H9 (cell line): ENCODE measurements at regions not wholly inside any gene's neighbourhood (a gene's known extent, or its start where the extent isn't known, plus 50 kb on each side); places are given as distances from the start of the nearest gene placed in this dataset.

Source experiments
- DNase-seq: peaks from one replicate; pipeline ENCODE4 v3.0.0-alpha.2; 2017
- H2AFZ ChIP-seq: one replicate; pipeline ENCODE4 v1.6.1; 2013; ENCODE audit warnings: mild to moderate bottlenecking, low read length, control low read depth, moderate library complexity
- H2AK5ac ChIP-seq: 2 replicates; pipeline ENCODE4 v1.6.1; 2013; ENCODE audit warnings: low read length, control low read depth, mixed read lengths; ENCODE audit not compliant: insufficient read length
- H2BK120ac ChIP-seq: one replicate; pipeline ENCODE4 v1.6.1; 2013; ENCODE audit warnings: low read depth, mild to moderate bottlenecking, low read length, control low read depth, inconsistent platforms; ENCODE audit not compliant: poor library complexity, severe bottlenecking
- H2BK12ac ChIP-seq: 2 replicates; pipeline ENCODE4 v1.6.1; 2013; ENCODE audit warnings: low read length, control low read depth, mixed read lengths, low read depth; ENCODE audit not compliant: insufficient read length
- H2BK15ac ChIP-seq: 2 replicates; pipeline ENCODE4 v1.6.1; 2013; ENCODE audit warnings: low read depth, low read length, control low read depth
- H2BK20ac ChIP-seq: one replicate; pipeline ENCODE4 v1.6.1; 2013; ENCODE audit warnings: low read depth, mild to moderate bottlenecking, low read length, control low read depth, inconsistent platforms; ENCODE audit not compliant: poor library complexity, severe bottlenecking
- H2BK5ac ChIP-seq: 2 replicates; pipeline ENCODE4 v1.6.1; 2013; ENCODE audit warnings: low read length, control low read depth, mixed read lengths; ENCODE audit not compliant: insufficient read length
- H3K14ac ChIP-seq: 2 replicates; pipeline ENCODE4 v1.6.1; 2013; ENCODE audit warnings: low read length, control low read depth; ENCODE audit not compliant: insufficient read depth
- H3K18ac ChIP-seq: 2 replicates; pipeline ENCODE4 v1.6.1; 2013; ENCODE audit warnings: low read depth, mild to moderate bottlenecking, mixed read lengths, low read length, control low read depth; ENCODE audit not compliant: insufficient read length
- H3K23ac ChIP-seq: 2 replicates; pipeline ENCODE4 v1.6.1; 2013; ENCODE audit warnings: low read length, control low read depth, mixed read lengths, low read depth; ENCODE audit not compliant: insufficient read length
- H3K23me2 ChIP-seq: 2 replicates; pipeline ENCODE4 v1.6.1; 2013; ENCODE audit warnings: low read depth, mild to moderate bottlenecking, mixed read lengths, low read length, control low read depth; ENCODE audit not compliant: insufficient read length, poor library complexity, severe bottlenecking
- H3K27ac ChIP-seq: 2 replicates; pipeline ENCODE4 v1.5.1; 2013; ENCODE audit warnings: low read length, control low read depth, mixed read lengths, low read depth; ENCODE audit not compliant: insufficient read length
- H3K27me3 ChIP-seq: 2 replicates; pipeline ENCODE4 v1.6.1; 2013; ENCODE audit warnings: low read length, control low read depth, inconsistent platforms; ENCODE audit not compliant: insufficient read depth
- H3K4ac ChIP-seq: 2 replicates; pipeline ENCODE4 v1.6.1; 2013; ENCODE audit warnings: low read depth, mild to moderate bottlenecking, control low read depth, inconsistent platforms, low read length, moderate library complexity
- H3K4me1 ChIP-seq: 2 replicates; pipeline ENCODE4 v1.6.1; 2013; ENCODE audit warnings: low read length, control low read depth, inconsistent platforms; ENCODE audit not compliant: insufficient read depth
- H3K4me2 ChIP-seq: 2 replicates; pipeline ENCODE4 v1.6.1; 2013; ENCODE audit warnings: low read length, control low read depth, mixed read lengths; ENCODE audit not compliant: insufficient read length, insufficient read depth
- H3K56ac ChIP-seq: 2 replicates; pipeline ENCODE4 v1.6.1; 2013; ENCODE audit warnings: low read depth, mild to moderate bottlenecking, mixed read lengths, low read length, control low read depth; ENCODE audit not compliant: insufficient read length
- H3K79me1 ChIP-seq: 2 replicates; pipeline ENCODE4 v1.6.1; 2013; ENCODE audit warnings: low read depth, mild to moderate bottlenecking, moderate library complexity, low read length, control low read depth, inconsistent platforms; ENCODE audit not compliant: insufficient read depth, poor library complexity, severe bottlenecking
- H3K79me2 ChIP-seq: 2 replicates; pipeline ENCODE4 v1.6.1; 2013; ENCODE audit warnings: low read length, control low read depth, inconsistent platforms; ENCODE audit not compliant: insufficient read depth
- H3K9ac ChIP-seq: 2 replicates; pipeline ENCODE4 v1.6.1; 2013; ENCODE audit warnings: low read length, control low read depth, mixed read lengths; ENCODE audit not compliant: insufficient read length; ENCODE audit errors: extremely low read depth
- H3K9me3 ChIP-seq: one replicate; pipeline ENCODE4 v1.6.1; 2013; ENCODE audit warnings: low read depth, low read length, inconsistent platforms; ENCODE audit not compliant: control insufficient read depth
- H3T11ph ChIP-seq: one replicate; pipeline ENCODE4 v1.6.1; 2013; ENCODE audit warnings: mild to moderate bottlenecking, low read length, control low read depth, inconsistent platforms
- H4K20me1 ChIP-seq: one replicate; pipeline ENCODE4 v1.6.1; 2013; ENCODE audit not compliant: control insufficient read depth, insufficient read length, insufficient read depth
- H4K5ac ChIP-seq: 2 replicates; pipeline ENCODE4 v1.6.1; 2013; ENCODE audit warnings: low read depth, mild to moderate bottlenecking, mixed read lengths, low read length, control low read depth; ENCODE audit not compliant: insufficient read length
- H4K8ac ChIP-seq: replicated peaks from 2 replicates; pipeline ENCODE4 v1.6.1; 2013; ENCODE audit warnings: low read length, control low read depth, mixed read lengths, low read depth; ENCODE audit not compliant: insufficient read length
- H4K91ac ChIP-seq: 2 replicates; pipeline ENCODE4 v1.6.1; 2013; ENCODE audit warnings: low read depth, mild to moderate bottlenecking, moderate library complexity, mixed read lengths, low read length, control low read depth; ENCODE audit not compliant: insufficient read length
- H3K27ac Mint-ChIP-seq, 3 experiments: 2 replicates in 2 of 3; 3 replicates in 1 of 3; pipeline ENCODE4 v1.8.0; 2020 to 2021; ENCODE audit warnings: mixed read lengths in 3 of 3, mild to moderate bottlenecking in 1 of 3, moderate library complexity in 1 of 3
- H3K27me3 Mint-ChIP-seq: 2 replicates; pipeline ENCODE4 v1.8.0; 2021; ENCODE audit warnings: low read depth, mild to moderate bottlenecking, moderate library complexity, mixed read lengths
- H3K36me3 Mint-ChIP-seq, 3 experiments: 2 replicates in 2 of 3; 3 replicates in 1 of 3; pipeline ENCODE4 v1.8.0; 2020 to 2021; ENCODE audit warnings: low read depth in 3 of 3, mixed read lengths in 3 of 3; ENCODE audit not compliant: insufficient read depth in 1 of 3
- H3K4me1 Mint-ChIP-seq, 2 experiments: 2 replicates each; pipeline ENCODE4 v1.8.0; 2020; ENCODE audit warnings: mixed read lengths in 2 of 2
- H3K4me3 Mint-ChIP-seq, 2 experiments: 2 replicates in 1 of 2; 3 replicates in 1 of 2; pipeline ENCODE4 v1.8.0; 2020 to 2021; ENCODE audit warnings: mild to moderate bottlenecking in 2 of 2, mixed read lengths in 2 of 2, moderate library complexity in 1 of 2
- H3K9me3 Mint-ChIP-seq, 2 experiments: 2 replicates in 1 of 2; 3 replicates in 1 of 2; pipeline ENCODE4 v1.8.0; 2020; ENCODE audit warnings: mild to moderate bottlenecking in 2 of 2, mixed read lengths in 2 of 2, moderate library complexity in 1 of 2
- WGBS: extraction: QIAGEN DNeasy Blood & Tissue Kit; methylation state at CpG from one replicate; pipeline ENCODE4 v1.1.7; 2013; ENCODE audit warnings: missing lambda C conversion rate, low lambda C conversion rate, mixed read lengths; ENCODE audit not compliant: insufficient read length; ENCODE audit errors: extremely low coverage; 5-methylcytosine and 5-hydroxymethylcytosine counted together
- TF ChIP-seq, protein P1 (sequence below): fragments of 200-600 bp; sonication (generic); conservative IDR thresholded peaks from 3 replicates; pipeline ENCODE4 v1.8.0; 2021; ENCODE audit warnings: antibody characterized with exemption, mild to moderate bottlenecking

DNA sequence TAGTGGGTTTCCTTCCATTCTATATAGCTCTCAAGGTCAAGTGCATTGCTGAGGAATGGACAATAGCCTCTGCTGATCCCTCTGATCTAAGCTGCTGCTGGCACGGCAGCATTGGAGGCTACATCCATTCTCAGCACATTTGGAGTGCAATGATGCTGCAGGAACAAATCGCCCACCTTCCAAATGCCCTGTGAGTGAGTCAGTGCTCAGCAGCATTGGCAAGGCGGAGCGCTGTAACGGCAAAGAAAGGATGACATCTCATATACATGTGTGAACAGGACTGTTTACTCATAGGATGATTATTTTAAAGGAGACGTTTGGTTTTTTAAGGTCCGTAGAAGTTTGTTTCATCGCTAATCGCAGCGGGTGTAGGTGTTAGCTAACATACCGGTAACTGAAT is 408.7 kb downstream of the ARHGEF28 start:
- Histone ChIP-seq H3K9ac (no peak overlapping the region), H2BK20ac (no peak overlapping the region), H3T11ph (no peak overlapping the region), H2BK120ac (no peak overlapping the region), H3K4me2 (no peak overlapping the region), H3K23me2 (no peaks in the 10 kb centered on the region), H2BK5ac (no peak overlapping the region), H4K8ac (no peak overlapping the region), H3K4me1 (no peaks in the 10 kb centered on the region), H3K9me3 (no peaks in the 10 kb centered on the region), H4K20me1 (no peaks in the 10 kb centered on the region), H2BK15ac (no peak overlapping the region), H3K18ac (no peak overlapping the region), H3K27ac (no peak overlapping the region), H3K4ac (no peak overlapping the region), H2BK12ac (no peak overlapping the region), H3K79me2 (no peaks in the 10 kb centered on the region), H2AK5ac (no peak overlapping the region), H3K56ac (no peak overlapping the region), H3K79me1 (no peaks in the 10 kb centered on the region), H3K23ac (no peak overlapping the region), H3K14ac (no peak overlapping the region), H4K91ac (no peak overlapping the region), H4K5ac (no peak overlapping the region), H3K27me3 (no peaks in the 10 kb centered on the region), H2AFZ (no peak overlapping the region)
- WGBS, result no CpG with 5 or more reads among the region's 11 CpGs
- Mint-ChIP-seq H3K4me3 (no peak overlapping the region), H3K36me3 (no peaks in the 10 kb centered on the region), H3K9me3 (peaks cover 0 to 3% of the 10 kb centered on the region in 2 experiments; a peak in 1 of 5 replicates), H3K27me3 (no peaks in the 10 kb centered on the region), H3K27ac (no peak overlapping the region), H3K4me1 (peaks cover 11 to 15% of the 10 kb centered on the region in 2 experiments)
- no peak for DNase-seq
- TF ChIP-seq, protein P1, sequence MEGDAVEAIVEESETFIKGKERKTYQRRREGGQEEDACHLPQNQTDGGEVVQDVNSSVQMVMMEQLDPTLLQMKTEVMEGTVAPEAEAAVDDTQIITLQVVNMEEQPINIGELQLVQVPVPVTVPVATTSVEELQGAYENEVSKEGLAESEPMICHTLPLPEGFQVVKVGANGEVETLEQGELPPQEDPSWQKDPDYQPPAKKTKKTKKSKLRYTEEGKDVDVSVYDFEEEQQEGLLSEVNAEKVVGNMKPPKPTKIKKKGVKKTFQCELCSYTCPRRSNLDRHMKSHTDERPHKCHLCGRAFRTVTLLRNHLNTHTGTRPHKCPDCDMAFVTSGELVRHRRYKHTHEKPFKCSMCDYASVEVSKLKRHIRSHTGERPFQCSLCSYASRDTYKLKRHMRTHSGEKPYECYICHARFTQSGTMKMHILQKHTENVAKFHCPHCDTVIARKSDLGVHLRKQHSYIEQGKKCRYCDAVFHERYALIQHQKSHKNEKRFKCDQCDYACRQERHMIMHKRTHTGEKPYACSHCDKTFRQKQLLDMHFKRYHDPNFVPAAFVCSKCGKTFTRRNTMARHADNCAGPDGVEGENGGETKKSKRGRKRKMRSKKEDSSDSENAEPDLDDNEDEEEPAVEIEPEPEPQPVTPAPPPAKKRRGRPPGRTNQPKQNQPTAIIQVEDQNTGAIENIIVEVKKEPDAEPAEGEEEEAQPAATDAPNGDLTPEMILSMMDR, result no peak
